Loucy (cell line): ENCODE measurements at regions not wholly inside any gene's neighbourhood (a gene's known extent, or its start where the extent isn't known, plus 50 kb on each side); places are given as distances from the start of the nearest gene placed in this dataset.

Experiments
- H2AFZ ChIP-seq: fragments of 200-600 bp; sonication (generic); 2 replicates; pipeline ENCODE4 v1.6.0; 2016; ENCODE audit warnings: antibody characterized with exemption, mild to moderate bottlenecking, low read length, moderate library complexity
- H3F3A ChIP-seq: fragments of 200-600 bp; 2 replicates; pipeline ENCODE4 v1.6.0; 2016; ENCODE audit warnings: antibody characterized with exemption, low read depth, mild to moderate bottlenecking
- H3K27me3 ChIP-seq: fragments of 200-600 bp; sonication (generic); 2 replicates; pipeline ENCODE4 v1.6.1; 2014; ENCODE audit warnings: low read length, mild to moderate bottlenecking; ENCODE audit not compliant: insufficient read depth, poor library complexity, severe bottlenecking
- H3K36me3 ChIP-seq: fragments of 200-600 bp; sonication (generic); 2 replicates; pipeline ENCODE4 v1.6.1; 2016; ENCODE audit warnings: low read length; ENCODE audit not compliant: insufficient read depth
- H3K4me1 ChIP-seq: fragments of 200-600 bp; sonication (generic); 2 replicates; pipeline ENCODE4 v1.5.1; 2014; ENCODE audit warnings: low read length, mild to moderate bottlenecking; ENCODE audit not compliant: insufficient read depth, poor library complexity, severe bottlenecking
- H3K4me2 ChIP-seq: fragments of 200-600 bp; sonication (generic); 2 replicates; pipeline ENCODE4 v1.6.0; 2014; ENCODE audit warnings: antibody characterized with exemption, low read length, low read depth, mild to moderate bottlenecking; ENCODE audit not compliant: poor library complexity, severe bottlenecking
- H3K4me3 ChIP-seq: fragments of 200-600 bp; sonication (generic); 2 replicates; pipeline ENCODE4 v1.5.1; 2014; ENCODE audit warnings: low read length, mild to moderate bottlenecking, mixed read lengths; ENCODE audit not compliant: poor library complexity, severe bottlenecking
- H3K79me2 ChIP-seq: fragments of 200-600 bp; sonication (generic); 2 replicates; pipeline ENCODE4 v1.6.1; 2014; ENCODE audit warnings: low read length; ENCODE audit not compliant: insufficient read depth
- H3K9ac ChIP-seq: fragments of 200-600 bp; sonication (generic); 2 replicates; pipeline ENCODE4 v1.6.0; 2014; ENCODE audit warnings: mild to moderate bottlenecking, low read depth, low read length, moderate library complexity; ENCODE audit not compliant: poor library complexity, severe bottlenecking
- H3K9me2 ChIP-seq: fragments of 200-600 bp; sonication (generic); replicated peaks from 2 replicates; pipeline ENCODE4 v1.6.1; 2016; ENCODE audit warnings: low read depth, low read length, mixed read lengths
- H3K9me3 ChIP-seq: fragments of 200-600 bp; sonication (generic); 2 replicates; pipeline ENCODE4 v1.6.1; 2014; ENCODE audit warnings: mild to moderate bottlenecking, antibody characterized with exemption, low read length, low read depth; ENCODE audit not compliant: insufficient read depth
- H4K20me1 ChIP-seq: fragments of 200-600 bp; sonication (generic); 2 replicates; pipeline ENCODE4 v1.6.0; 2014; ENCODE audit warnings: antibody characterized with exemption, low read length, mild to moderate bottlenecking; ENCODE audit not compliant: insufficient read depth, poor library complexity, severe bottlenecking
- CTCF ChIP-seq: fragments of 200-600 bp; sonication (generic); conservative IDR thresholded peaks from 2 replicates; pipeline ENCODE4 v1.5.1; 2014; ENCODE audit warnings: mild to moderate bottlenecking, antibody characterized with exemption, low read length
- EZH2phosphoT487 ChIP-seq: fragments of 200-600 bp; IDR thresholded peaks from 2 replicates; pipeline ENCODE4 v1.6.1; 2018; ENCODE audit warnings: antibody characterized with exemption, mild to moderate bottlenecking, moderate library complexity, borderline replicate concordance

- no peaks in the 10 kb centered on the region for H3K4me1 ChIP-seq
- no peak overlapping the region for H3K9ac ChIP-seq
- no peaks in the 10 kb centered on the region for H3K9me2 ChIP-seq
- no peak overlapping the region for H3K4me2 ChIP-seq
- H2AFZ ChIP-seq = no peak overlapping the region
- H4K20me1 ChIP-seq = no peaks in the 10 kb centered on the region
- no peaks in the 10 kb centered on the region for H3K36me3 ChIP-seq
- no peaks in the 10 kb centered on the region for H3K9me3 ChIP-seq
- no peaks in the 10 kb centered on the region for H3K27me3 ChIP-seq
- no peak overlapping the region for H3K4me3 ChIP-seq
- no peaks in the 10 kb centered on the region for H3F3A ChIP-seq
- TF ChIP-seq EZH2phosphoT487 = no peak
- TF ChIP-seq CTCF = no peak
- H3K79me2 ChIP-seq = no peaks in the 10 kb centered on the region
These were observed 585.2 kb downstream of the C12orf50 start for GRCh38 chr12:87444039-87444438.

GRCh38 chr12:87441511-87441910 is 587.7 kb downstream of the C12orf50 start:
- no peak overlapping the region for H2AFZ ChIP-seq
- H3K36me3 ChIP-seq = no peaks in the 10 kb centered on the region
- no peak overlapping the region for H3K4me3 ChIP-seq
- no peaks in the 10 kb centered on the region for H3K4me1 ChIP-seq
- H3F3A ChIP-seq = no peaks in the 10 kb centered on the region
- no peak overlapping the region for H3K9ac ChIP-seq
- no peak overlapping the region for H3K4me2 ChIP-seq
- H4K20me1 ChIP-seq = no peaks in the 10 kb centered on the region
- H3K79me2 ChIP-seq = no peaks in the 10 kb centered on the region
- TF ChIP-seq CTCF (no peak), EZH2phosphoT487 (no peak)
- no peaks in the 10 kb centered on the region for H3K27me3 ChIP-seq
- H3K9me2 ChIP-seq = no peaks in the 10 kb centered on the region
- H3K9me3 ChIP-seq = no peaks in the 10 kb centered on the region

GRCh38 chr12:87439990-87440827 is 589.0 kb downstream of the C12orf50 start:
- H3K4me2 ChIP-seq = no peak overlapping the region

More at GRCh38 chr12:87439990-87440827, 589.0 kb downstream of the C12orf50 start:
- H3K4me3 ChIP-seq = no peak overlapping the region
- no peaks in the 10 kb centered on the region for H3K36me3 ChIP-seq
- H4K20me1 ChIP-seq = no peaks in the 10 kb centered on the region
- H3K9me3 ChIP-seq = no peaks in the 10 kb centered on the region
- no peak overlapping the region for H2AFZ ChIP-seq
- TF ChIP-seq EZH2phosphoT487 = no peak
- TF ChIP-seq CTCF = no peak
- H3K27me3 ChIP-seq = no peaks in the 10 kb centered on the region
- no peaks in the 10 kb centered on the region for H3K79me2 ChIP-seq
- H3F3A ChIP-seq = no peaks in the 10 kb centered on the region
- H3K9ac ChIP-seq = no peak overlapping the region
- no peaks in the 10 kb centered on the region for H3K4me1 ChIP-seq
- no peaks in the 10 kb centered on the region for H3K9me2 ChIP-seq
